Colonic mucosa (tissue), 4 donors: ENCODE measurements at regions not wholly inside any gene's neighbourhood (a gene's known extent, or its start where the extent isn't known, plus 50 kb on each side); places are given as distances from the start of the nearest gene placed in this dataset.

Experiments used
- DNase-seq: peaks from one replicate; pipeline ENCODE4 v3.0.0-alpha.2; 2020
- H3K27ac ChIP-seq: fragments of 200-600 bp; one replicate; pipeline ENCODE4 v1.8.0; 2021
- H3K27me3 ChIP-seq: fragments of 200-600 bp; one replicate; pipeline ENCODE4 v1.8.0; 2021
- H3K36me3 ChIP-seq: fragments of 200-600 bp; one replicate; pipeline ENCODE4 v1.8.0; 2021
- H3K4me1 ChIP-seq: fragments of 200-600 bp; one replicate; pipeline ENCODE4 v1.8.0; 2021; ENCODE audit warnings: mild to moderate bottlenecking
- H3K4me3 ChIP-seq: fragments of 200-600 bp; one replicate; pipeline ENCODE4 v1.8.0; 2021
- H3K9ac ChIP-seq, 2 donors: one replicate each; pipeline ENCODE4 v1.7.0; 2013; ENCODE audit warnings: control low read depth in 2 of 2, low read depth in 2 of 2, low read length in 2 of 2
- H3K9me3 ChIP-seq: fragments of 200-600 bp; one replicate; pipeline ENCODE4 v1.8.0; 2021
- CTCF ChIP-seq: fragments of 200-600 bp; IDR thresholded peaks from one replicate; pipeline ENCODE4 v1.8.0; 2022; ENCODE audit warnings: antibody characterized with exemption, mild to moderate bottlenecking
- intact Hi-C: fragments of 100-400 bp; cut with DNase I; formaldehyde crosslinking; loops from one replicate; pipeline ENCODE4 v1.14.1; 2022
- donor health status: healthy.
- donor health status: DM: no; HTN: no; CAD: no.
- donor health status: DM: no; HTN: no; CAD: no.

- DNase-seq, result no peak
- intact Hi-C loops, result no loop called here
- H3K9me3 ChIP-seq, result no peaks in the 10 kb centered on the region
- no peaks in the 10 kb centered on the region for H3K36me3 ChIP-seq
- no peak overlapping the region for H3K9ac ChIP-seq
- H3K27ac ChIP-seq, result no peak overlapping the region
- no peak for TF ChIP-seq CTCF
- H3K4me1 ChIP-seq, result no peaks in the 10 kb centered on the region
- no peaks in the 10 kb centered on the region for H3K27me3 ChIP-seq
- no peak overlapping the region for H3K4me3 ChIP-seq
Observed at GRCh38 chr4:22947851-22948250, 255.1 kb downstream of the GBA3 start.

- Histone ChIP-seq H3K4me3 (no peak overlapping the region), H3K4me1 (no peaks in the 10 kb centered on the region), H3K27ac (no peak overlapping the region), H3K9ac (no peak overlapping the region), H3K27me3 (no peaks in the 10 kb centered on the region), H3K36me3 (no peaks in the 10 kb centered on the region), H3K9me3 (no peaks in the 10 kb centered on the region)
- intact Hi-C loops, result no loop called here
- TF ChIP-seq CTCF, result no peak
- no peak for DNase-seq
Observed at GRCh38 chr4:22942920-22943559, 250.3 kb downstream of the GBA3 start.

- intact Hi-C loops, result no loop called here
- H3K27me3 ChIP-seq, result no peaks in the 10 kb centered on the region
- H3K36me3 ChIP-seq, result no peaks in the 10 kb centered on the region
- no peaks in the 10 kb centered on the region for H3K4me1 ChIP-seq
- no peak overlapping the region for H3K4me3 ChIP-seq
- no peak overlapping the region for H3K9ac ChIP-seq
- no peak for TF ChIP-seq CTCF
- no peak overlapping the region for H3K27ac ChIP-seq
- no peaks in the 10 kb centered on the region for H3K9me3 ChIP-seq
- DNase-seq, result no peak
Observed at GRCh38 chr4:22941688-22942375, 249.1 kb downstream of the GBA3 start.

GRCh38 chr4:22932326-22932725 lies 239.6 kb downstream of the GBA3 start:
- no peak for TF ChIP-seq CTCF
- no peaks in the 10 kb centered on the region for H3K36me3 ChIP-seq
- no peaks in the 10 kb centered on the region for H3K9me3 ChIP-seq
- no peak overlapping the region for H3K9ac ChIP-seq
- no peaks in the 10 kb centered on the region for H3K27me3 ChIP-seq
- no peaks in the 10 kb centered on the region for H3K4me1 ChIP-seq
- intact Hi-C loops, result no loop called here
- no peak for DNase-seq
- H3K4me3 ChIP-seq, result no peak overlapping the region
- no peak overlapping the region for H3K27ac ChIP-seq

GRCh38 chr4:22922426-22922825 lies 229.7 kb downstream of the GBA3 start:
- TF ChIP-seq CTCF, result no peak
- intact Hi-C loops, result no loop called here
- H3K27me3 ChIP-seq, result no peaks in the 10 kb centered on the region
- H3K4me1 ChIP-seq, result no peaks in the 10 kb centered on the region
- no peak overlapping the region for H3K9ac ChIP-seq
- no peak for DNase-seq
- H3K36me3 ChIP-seq, result no peaks in the 10 kb centered on the region
- H3K4me3 ChIP-seq, result no peak overlapping the region
- H3K9me3 ChIP-seq, result no peaks in the 10 kb centered on the region
- H3K27ac ChIP-seq, result no peak overlapping the region
